Ramos (cell line): ENCODE measurements at regions not wholly inside any gene's neighbourhood (a gene's known extent, or its start where the extent isn't known, plus 50 kb on each side); places are given as distances from the start of the nearest gene placed in this dataset.

Experiments used
- in situ Hi-C: fragments of 300-500 bp; cut with MboI; formaldehyde crosslinking; loops from one replicate; pipeline ENCODE4 v1.14.3; 2022; ENCODE audit warnings: low sequenced_read_pairs; ENCODE audit not compliant: unreplicated experiment

DNA sequence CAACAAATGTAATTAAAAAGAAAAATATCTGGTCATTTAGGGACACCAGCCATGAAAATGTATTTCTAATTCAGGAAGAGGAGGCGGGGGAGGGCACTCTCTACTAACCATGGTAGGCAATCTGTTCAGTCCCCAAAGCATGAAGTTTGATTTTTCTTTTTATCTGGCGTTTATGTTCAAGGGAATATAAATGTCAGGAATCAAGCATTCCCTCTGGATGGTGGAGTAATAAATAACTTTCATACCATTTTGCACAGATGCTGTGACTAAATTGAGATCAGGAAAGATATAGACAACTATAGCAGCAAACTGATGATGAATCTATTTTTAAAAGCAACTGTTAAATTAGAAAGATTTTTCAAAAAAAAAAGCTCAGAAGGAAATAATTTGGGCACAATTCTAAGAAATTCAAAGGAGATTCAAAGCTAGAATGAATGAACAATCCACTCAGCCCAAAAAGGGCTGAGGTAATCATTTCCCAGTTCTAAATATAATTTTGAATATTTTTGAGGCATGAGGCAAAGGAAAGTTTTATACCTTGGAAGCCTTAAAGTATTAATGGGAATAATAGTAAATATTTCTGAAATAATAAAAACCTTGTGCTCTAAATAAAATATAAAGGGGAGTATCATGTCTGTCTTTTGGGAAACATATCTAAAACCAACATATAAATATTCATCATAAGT is 146.4 kb upstream of the POU2AF2 start:
- in situ Hi-C loops: no loop called here

DNA sequence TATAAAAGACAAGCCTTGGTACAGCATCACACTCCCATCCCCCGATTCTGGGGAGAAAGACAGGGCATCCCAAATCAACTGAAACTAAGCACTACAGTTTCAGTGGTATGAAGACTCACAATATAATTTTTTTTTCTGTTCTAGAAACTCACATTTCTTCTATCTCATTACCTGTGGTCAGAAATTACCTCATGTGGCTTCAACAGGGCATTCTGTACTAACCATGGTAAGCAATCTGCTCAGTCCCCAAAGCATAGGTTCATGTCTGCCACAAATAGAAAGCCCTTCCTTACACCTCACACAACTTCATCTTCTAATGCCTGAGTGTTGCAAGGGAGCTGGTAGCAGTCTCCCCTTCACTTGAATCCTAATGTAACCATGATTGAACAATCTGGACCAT is 147.4 kb upstream of the POU2AF2 start:
- in situ Hi-C loops: no loop called here

DNA sequence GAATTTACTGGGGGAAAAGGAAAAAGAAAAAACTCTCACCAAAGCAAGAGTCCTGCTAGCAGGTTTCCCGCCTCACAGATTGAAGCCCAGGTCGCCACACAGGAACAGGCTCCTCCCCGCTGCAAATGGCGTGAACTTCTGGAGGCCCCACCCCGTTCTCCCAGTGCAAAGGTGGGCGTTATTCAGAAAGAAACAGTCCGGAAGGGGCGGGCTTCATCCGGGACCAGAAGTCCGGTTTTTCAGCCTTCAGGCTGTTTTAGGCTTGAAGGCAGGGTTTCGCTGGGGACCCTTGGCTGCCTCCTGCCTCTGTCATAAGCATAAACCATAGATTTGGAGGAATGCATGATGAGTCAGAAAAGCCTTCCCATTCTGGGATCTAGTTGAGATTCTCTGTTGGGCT is 148.3 kb upstream of the POU2AF2 start:
- in situ Hi-C loops: no loop called here

DNA sequence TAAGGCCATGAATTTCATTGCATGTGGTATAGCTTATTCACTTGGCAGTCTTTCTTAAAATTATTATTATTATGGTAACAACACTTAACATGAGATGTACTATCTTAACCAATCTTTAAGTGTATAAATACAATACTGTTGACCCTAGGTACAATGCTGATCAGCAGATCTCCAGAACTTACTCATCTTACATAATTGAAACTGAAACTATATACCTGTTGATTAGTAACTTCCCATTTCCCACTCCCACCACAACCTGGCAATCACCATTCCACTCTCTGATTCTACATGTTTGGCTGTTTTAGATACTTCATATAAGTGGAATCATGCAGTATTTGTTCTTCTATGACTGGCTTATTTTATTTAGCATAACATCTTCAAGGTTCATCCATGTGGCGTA is 150.2 kb upstream of the POU2AF2 start:
- in situ Hi-C loops: no loop called here

GRCh38 chr11:111093061-111093460 is 152.5 kb upstream of the POU2AF2 start:
- in situ Hi-C loops: no loop called here

GRCh38 chr11:111091321-111091938 is 154.1 kb upstream of the POU2AF2 start:
- in situ Hi-C loops: no loop called here

DNA sequence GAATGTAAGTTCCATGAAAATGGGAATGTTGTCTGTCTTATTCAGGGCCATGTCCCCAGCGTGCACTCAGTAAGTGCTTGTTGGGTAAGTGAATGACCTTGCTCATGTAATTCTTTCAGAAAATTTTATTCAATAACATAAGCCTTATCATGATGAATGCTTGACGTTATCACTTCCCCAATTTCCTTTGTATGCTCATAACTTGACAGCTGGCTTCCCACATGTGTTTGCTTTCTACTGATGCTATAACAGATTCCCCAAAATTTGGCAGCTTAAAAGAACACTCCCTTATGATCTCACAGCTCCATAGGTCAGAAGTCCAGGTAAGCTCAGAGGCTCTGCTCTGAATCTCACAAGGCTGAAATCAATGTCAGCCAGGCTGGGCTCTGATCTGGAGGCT is 155.8 kb upstream of the POU2AF2 start:
- in situ Hi-C loops: no loop called here

DNA sequence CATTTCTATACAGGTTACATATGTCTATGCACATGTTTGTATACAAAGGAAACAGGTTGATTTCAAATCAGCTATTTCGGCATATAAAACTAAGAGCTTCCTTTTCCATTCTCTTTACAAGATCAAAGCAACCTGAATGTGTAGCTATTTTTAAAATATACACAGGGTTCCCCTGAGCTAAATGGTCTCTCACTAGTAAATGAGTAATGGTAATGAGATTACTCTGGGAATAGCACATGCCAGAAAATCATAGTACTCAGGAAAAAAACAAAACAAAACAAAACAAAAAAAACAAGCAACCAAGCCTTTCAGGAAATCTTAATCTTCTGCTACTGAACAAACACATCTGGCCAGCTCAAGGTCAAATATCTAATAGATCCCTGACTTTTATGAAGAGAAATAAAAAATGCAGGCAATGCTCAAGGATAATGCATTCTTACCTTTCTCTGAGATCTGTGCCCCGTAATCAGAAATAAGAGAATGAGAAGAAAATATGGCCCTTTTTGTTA is 156.6 kb upstream of the POU2AF2 start:
- in situ Hi-C loops: no loop called here

DNA sequence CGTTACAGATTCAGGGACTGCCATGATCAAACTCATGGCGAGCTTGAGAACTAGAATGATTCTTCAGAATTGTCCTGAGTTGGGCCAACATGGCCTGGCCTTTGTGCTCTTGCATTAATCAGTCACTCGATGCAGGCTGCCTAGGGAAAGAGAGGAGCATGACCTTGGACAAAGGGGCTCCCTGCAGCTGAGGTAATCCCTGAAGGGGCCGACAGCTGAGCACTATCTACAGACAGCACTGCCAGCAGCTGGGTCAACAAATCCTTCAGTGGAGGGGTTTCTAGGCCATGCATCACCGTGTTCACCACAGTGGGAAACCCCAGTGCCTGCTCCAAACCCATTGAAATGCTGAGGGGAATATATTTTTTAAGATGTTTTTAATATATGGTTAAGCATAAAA is 159.5 kb upstream of the POU2AF2 start:
- in situ Hi-C loops: no loop called here

- in situ Hi-C loops: no loop called here
These were observed 162.9 kb upstream of the POU2AF2 start for GRCh38 chr11:111082664-111083063.

DNA sequence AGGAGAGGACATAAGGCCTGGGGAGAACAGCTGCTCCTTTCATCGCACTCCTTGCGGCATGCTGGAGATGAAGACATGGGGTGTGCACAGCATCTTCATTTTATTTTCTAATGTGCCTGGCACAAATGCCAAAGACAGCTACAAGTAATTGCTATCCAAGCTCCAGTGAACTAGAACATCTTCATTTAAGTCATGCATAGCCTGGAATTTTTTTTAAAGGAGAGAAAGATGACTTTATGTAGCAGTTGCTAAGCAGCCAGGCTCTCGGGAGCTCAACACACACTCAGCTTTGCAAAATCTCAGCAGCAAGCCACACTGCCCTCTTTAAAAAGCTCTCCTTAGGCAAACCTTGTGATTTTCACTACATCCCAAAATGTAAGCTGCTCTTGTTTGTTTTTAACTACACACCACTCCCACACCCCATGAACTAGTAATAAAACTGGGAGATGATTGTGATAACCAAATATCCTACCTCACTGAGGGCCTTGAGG is 164.5 kb upstream of the POU2AF2 start:
- in situ Hi-C loops: no loop called here

GRCh38 chr11:111077530-111078322 is 167.8 kb upstream of the POU2AF2 start:
- in situ Hi-C loops: no loop called here

DNA sequence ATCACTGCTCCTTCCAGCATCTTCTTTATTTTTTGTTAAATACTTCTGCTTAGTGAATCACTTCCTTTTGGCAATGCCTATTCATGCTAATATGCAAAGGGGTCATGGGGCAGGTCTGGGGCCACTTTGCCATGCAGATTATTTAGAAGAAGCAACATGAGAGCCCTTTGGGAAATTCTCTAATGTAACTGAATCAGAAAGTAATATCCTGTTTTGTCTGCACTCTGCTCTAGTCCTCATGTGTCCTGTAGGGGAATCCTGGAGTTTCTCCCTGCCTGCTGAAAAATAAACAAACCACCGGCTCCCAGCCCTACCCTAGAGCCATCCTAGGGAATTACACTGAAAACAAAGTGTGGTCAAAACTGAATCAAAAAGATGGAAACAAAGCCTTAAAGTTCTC is 176.5 kb upstream of the POU2AF2 start:
- in situ Hi-C loops: no loop called here

DNA sequence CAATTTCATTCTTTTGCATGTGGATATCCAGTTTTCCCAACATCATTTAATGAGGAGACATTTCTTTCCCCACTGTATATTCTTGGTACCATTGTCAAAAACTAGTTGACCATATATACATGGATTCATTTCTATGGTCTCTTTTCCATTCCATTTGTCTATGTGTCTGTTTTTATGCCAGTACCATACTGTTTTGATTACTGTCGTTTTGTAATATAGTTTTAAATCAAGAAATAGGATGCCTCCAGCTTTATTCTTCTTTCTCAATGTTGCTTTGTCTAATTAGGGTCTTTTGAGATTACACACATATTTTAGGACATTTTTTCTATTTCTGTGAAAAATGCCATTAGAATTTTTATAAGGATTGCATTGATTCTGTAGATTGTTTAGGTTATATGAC is 177.5 kb upstream of the POU2AF2 start:
- in situ Hi-C loops: no loop called here

- in situ Hi-C loops: no loop called here
These were observed 178.7 kb upstream of the POU2AF2 start for GRCh38 chr11:111066846-111067245.

- in situ Hi-C loops: no loop called here
These were observed 181.6 kb upstream of the POU2AF2 start for GRCh38 chr11:111063726-111064517.

- in situ Hi-C loops: no loop called here
These were observed 183.1 kb upstream of the POU2AF2 start for GRCh38 chr11:111062420-111062819.

- in situ Hi-C loops: no loop called here
These were observed 185.8 kb upstream of the POU2AF2 start for GRCh38 chr11:111059726-111060125.

DNA sequence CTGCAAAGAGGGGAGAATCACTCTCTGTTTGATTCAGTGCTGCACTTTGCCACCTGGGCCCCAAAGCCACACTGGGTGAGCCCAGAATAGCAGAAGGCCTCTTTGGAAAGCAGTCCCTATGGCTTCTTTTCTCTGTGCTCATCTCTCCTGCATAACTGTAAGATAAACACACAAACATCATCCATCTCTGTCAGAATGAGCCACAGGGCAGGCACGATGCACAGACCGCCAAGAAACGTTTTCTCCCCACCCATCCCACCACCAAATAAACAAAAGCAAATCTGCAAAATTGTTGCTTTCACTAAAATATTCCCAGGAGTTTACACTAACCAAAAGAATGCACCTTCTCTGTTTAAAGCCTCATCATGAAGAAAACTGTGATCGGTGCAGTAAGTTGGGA is 196.4 kb upstream of the POU2AF2 start:
- in situ Hi-C loops: no loop called here

- in situ Hi-C loops: no loop called here
These were observed 198.2 kb upstream of the POU2AF2 start for GRCh38 chr11:111047374-111047773.
